HS-5 (cell line): ENCODE measurements at regions not wholly inside any gene's neighbourhood (a gene's known extent, or its start where the extent isn't known, plus 50 kb on each side); places are given as distances from the start of the nearest gene placed in this dataset.
A peak's percentile ranks its signal among the peaks of the same experiment; 100 is the strongest.

Experiments
- DNase-seq: peaks from one replicate; pipeline ENCODE4 v3.0.0-alpha.2; 2012; ENCODE audit warnings: low read depth

DNA sequence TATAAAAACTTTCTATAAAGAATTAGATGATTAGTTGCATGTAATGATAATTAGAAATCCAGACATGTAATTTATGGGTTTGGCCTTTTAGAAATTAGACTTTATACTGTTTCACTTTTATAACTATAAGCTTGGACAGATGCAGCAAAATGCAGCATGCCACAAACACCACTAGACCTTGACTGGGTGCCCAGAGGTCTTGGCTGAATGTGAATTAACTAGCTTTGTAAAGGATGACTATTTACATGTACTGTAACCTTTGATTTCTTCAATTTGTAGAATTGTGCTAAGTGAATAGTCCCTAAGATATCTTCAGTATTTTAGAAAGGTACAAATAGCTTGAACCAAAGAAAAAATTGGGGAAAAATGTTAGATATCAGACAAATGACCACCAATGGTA lies 2168.1 kb downstream of the MAT2B start:
- no peak for DNase-seq

- no peak for DNase-seq
Observed at GRCh38 chr5:165695796-165696195, 2190.4 kb downstream of the MAT2B start.

GRCh38 chr5:165705960-165706359 lies 2200.5 kb downstream of the MAT2B start:
- DNase-seq = no peak

DNA sequence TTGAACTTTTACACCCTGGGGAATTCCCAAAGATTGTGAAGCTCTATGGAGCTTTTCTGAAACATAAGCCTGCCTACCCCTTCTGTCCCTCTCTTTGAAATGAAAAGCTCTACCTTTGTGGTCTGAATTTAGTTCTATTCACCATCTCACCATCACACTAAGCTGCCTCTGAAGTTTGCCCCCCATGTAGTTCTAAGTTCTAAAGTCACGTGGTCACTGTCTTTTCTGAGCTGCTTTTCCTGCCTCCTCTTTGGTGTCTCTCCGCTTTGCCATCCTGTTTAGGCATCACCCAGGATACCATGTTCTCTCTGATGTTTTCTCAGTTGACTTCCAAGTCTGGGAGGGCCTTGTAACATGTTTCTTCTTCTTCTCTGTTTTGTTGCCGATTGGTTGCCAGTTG lies 2206.6 kb downstream of the MAT2B start:
- DNase-seq = no peak

GRCh38 chr5:165714598-165714997 lies 2209.2 kb downstream of the MAT2B start:
- DNase-seq = no peak

DNA sequence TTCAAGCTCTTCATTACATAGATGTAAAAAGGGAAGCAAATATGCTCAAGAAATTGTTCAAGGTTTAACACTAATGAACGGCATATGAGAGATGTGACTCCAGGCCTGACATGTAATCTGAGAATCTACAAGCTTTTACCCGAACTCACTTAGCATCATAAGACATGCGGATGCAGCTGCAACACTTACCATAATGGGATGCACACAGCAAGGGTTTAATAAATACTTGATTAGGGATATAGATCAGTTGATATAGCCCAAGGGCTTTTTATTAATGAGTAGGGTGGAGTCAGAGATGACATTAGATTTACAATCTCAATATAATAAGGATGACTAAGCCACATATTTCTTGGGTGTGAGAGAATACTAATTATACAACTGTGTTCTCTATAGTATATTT lies 2215.5 kb downstream of the MAT2B start:
- DNase-seq = no peak

GRCh38 chr5:165722401-165722800 lies 2217.0 kb downstream of the MAT2B start:
- no peak for DNase-seq

DNA sequence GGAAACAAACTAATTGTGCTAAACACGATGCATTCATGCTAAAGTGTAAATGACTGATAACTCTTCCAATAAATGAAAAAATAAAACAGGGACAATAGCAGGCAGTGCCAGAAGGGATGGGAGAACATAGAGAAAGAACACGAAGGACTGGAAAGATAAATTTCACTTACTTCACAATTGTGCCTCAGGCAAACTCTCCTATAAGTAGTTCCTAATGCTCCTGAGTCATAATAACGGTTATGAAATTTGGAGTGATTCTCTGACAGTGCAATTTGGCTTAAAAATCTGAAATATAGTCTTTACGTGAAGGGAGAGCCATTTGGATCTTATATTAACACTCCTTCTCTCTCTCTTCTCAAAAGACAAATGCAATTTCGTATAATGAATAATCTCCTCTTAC lies 2218.5 kb downstream of the MAT2B start:
- DNase-seq = no peak

DNA sequence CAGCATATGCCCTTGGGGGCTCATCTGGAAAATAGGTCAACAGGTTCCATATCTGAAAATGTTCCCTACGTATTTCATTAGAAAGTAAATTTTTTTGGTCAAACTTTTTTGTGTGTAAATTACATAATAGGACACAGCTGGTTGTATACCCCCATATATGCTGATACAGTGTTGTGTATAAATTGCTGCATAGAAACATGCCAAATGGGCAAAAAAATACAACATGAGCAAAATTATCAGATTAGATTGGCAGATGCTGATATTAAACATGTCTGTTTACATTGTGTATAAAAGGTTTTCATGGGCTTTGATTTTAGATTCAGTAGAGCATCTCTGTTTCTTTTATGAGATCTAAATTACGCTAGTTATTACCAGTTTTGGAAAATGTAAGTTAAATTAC lies 2223.0 kb downstream of the MAT2B start:
- no peak for DNase-seq

DNA sequence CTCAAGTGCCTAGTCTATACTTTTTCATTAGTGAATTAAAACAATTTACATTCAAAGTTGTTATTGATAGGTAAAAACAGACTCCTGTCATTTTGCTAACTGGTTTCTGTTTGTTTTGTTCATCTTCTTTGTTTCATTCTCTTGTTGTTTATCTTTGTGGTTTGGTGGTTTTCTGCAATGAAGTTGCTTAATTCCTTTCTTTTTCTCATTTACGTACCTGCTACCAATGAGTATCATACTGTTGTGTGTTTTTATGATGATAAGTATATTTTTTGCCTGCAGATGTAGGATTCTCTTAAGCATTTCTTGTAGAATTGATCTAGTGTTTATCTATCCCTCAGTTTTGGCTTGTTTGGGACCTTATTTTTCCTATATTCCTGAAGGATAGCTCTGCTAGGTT lies 2230.0 kb downstream of the MAT2B start:
- DNase-seq = no peak

DNA sequence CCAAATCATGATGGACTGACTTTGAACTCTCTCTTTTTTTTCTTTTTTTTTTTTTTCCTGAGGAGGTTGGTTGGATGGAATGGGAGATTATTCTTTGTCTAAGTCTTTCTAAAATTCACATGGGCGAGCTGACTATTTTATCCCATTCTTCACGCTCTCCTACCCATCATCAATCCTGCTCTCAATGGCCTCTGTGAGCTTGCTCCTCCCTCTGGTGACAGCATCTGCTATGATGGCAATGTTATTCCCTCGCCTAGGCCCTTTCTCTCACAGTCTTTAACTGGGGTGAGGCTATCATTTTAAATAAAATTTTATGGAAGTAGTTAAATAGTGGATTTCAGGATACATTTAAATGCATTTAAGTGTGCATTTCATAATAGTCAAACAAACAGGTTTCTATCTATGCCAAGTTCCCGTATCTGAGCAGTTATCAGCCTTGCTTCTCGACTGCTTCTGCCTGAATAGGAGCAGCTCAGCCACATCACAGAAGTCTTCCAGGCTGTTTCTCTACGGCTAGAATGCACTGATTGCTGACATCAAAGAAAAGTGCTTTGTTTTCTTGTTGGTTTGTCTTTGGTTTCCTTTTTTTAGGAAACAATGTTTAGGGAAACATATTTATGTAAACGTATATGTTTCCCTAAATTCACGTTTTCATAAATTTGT lies 2233.8 kb downstream of the MAT2B start:
- DNase-seq = no peak

GRCh38 chr5:165757791-165758190 lies 2252.4 kb downstream of the MAT2B start:
- no peak for DNase-seq

DNA sequence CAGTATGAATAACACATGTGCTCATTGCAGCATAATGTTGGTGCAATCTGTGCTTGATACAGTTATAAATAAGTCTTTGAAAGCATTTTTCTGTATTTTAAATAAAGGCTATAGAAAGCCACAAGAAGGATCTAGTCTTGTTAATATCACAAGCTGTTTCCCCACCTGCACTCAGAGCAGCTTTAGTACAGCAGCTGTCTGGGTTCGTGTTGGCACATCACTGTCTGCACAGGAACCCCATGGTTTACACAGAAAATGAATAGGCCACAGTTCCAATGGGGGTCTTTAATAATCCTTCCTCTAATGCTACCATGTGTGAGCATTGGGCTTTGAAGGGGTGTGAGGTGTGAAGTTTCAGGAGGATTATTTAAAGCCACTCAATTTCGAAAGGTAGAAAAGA lies 2269.7 kb downstream of the MAT2B start:
- no peak for DNase-seq

- no peak for DNase-seq
Observed at GRCh38 chr5:165779505-165779904, 2274.1 kb downstream of the MAT2B start.

- DNase-seq = no peak
Observed at GRCh38 chr5:165780901-165781300, 2275.5 kb downstream of the MAT2B start.

GRCh38 chr5:165781738-165782137 lies 2276.3 kb downstream of the MAT2B start:
- no peak for DNase-seq

GRCh38 chr5:165783024-165783423 lies 2277.6 kb downstream of the MAT2B start:
- DNase-seq = peak; percentile 22

GRCh38 chr5:165786073-165786472 lies 2280.7 kb downstream of the MAT2B start:
- DNase-seq = no peak

GRCh38 chr5:165795073-165795472 lies 2289.7 kb downstream of the MAT2B start:
- DNase-seq = no peak

GRCh38 chr5:165805756-165806155 lies 2300.3 kb downstream of the MAT2B start:
- DNase-seq = no peak

GRCh38 chr5:165808335-165808734 lies 2302.9 kb downstream of the MAT2B start:
- no peak for DNase-seq

DNA sequence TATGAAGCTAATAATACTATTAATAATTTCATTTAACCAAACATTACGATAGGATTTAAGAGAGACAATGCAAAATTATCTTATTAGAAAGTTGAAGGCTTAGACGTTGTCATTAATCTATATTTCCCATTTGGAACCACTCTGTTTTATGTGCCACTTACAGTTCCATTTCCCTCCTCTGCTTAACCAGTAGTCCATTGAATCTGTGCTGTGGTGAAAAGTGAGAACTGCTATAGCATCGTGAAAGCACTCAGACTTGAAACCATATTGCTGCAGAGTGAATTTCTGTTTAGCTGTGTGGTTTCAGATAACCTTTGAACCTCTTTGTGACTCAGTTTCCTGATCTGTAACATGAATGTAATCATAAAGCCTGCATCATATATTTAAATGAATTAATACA lies 2304.5 kb downstream of the MAT2B start:
- no peak for DNase-seq

DNA sequence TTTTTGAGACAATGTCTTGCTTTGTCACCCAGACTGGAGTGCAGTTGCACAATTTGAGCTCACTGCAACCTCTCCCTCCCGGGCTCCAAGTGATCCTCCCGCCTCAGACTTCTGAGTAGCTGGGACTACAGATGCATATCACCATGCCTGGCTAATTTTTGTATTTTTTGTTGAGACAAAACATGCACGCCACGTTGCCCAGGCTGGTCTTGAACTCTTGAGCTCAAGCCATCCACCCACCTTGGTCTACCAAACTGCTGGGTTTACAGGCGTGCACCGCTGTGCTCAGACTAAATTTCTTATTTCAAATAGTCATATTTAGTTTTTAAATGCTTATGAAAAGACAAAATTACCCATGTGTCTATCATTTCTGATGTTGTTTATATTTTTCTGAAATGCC lies 2324.1 kb downstream of the MAT2B start:
- DNase-seq = no peak

DNA sequence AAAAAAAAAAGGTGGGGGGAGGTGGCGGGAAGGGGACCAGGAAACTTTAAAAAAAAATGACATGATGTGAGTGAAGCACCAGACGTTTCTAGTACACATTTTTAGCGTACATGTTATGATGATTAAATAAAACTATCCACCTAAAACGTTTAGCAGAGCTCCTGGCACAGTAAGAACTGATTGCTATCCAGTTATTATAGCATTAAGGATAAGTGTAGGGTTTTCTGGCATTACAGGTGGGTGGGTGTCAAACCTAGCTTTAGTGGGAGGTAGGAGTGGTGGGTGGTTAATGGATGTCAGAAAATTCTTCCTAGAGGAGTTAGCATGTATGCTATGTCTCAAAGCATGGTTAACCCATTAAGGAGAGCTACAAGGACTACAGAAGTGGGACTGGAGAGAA lies 2329.5 kb downstream of the MAT2B start:
- no peak for DNase-seq

GRCh38 chr5:165836046-165836445 lies 2330.6 kb downstream of the MAT2B start:
- DNase-seq = peak; percentile 4
